Neuronal stem cell (in vitro differentiated cells): ENCODE measurements at regions not wholly inside any gene's neighbourhood (a gene's known extent, or its start where the extent isn't known, plus 50 kb on each side); places are given as distances from the start of the nearest gene placed in this dataset.
"Not testable (repeated sequence)": the region's sequence is repeated elsewhere in the genome, so short reads cannot be mapped to it uniquely, and the experiment has no call there.

Source experiments
- DNase-seq: peaks from one replicate; pipeline ENCODE4 v3.0.0-alpha.2; 2013; ENCODE audit warnings: low spot score
- H2AFZ ChIP-seq: one replicate; pipeline ENCODE4 v1.6.1; 2013; ENCODE audit warnings: mild to moderate bottlenecking, low read length, inconsistent platforms
- H2AK5ac ChIP-seq: 2 replicates; pipeline ENCODE4 v1.6.1; 2013; ENCODE audit warnings: low read depth, mild to moderate bottlenecking, inconsistent platforms, low read length, moderate library complexity, mixed read lengths
- H2BK120ac ChIP-seq: 2 replicates; pipeline ENCODE4 v1.6.1; 2013; ENCODE audit warnings: low read depth, mild to moderate bottlenecking, inconsistent platforms, low read length, moderate library complexity, mixed read lengths
- H2BK12ac ChIP-seq: one replicate; pipeline ENCODE4 v1.6.1; 2013; ENCODE audit warnings: low read length, inconsistent platforms
- H2BK15ac ChIP-seq: 2 replicates; pipeline ENCODE4 v1.6.1; 2013; ENCODE audit warnings: mild to moderate bottlenecking, low read length, inconsistent platforms, mixed read lengths
- H2BK5ac ChIP-seq: one replicate; pipeline ENCODE4 v1.6.1; 2013; ENCODE audit warnings: inconsistent platforms, mild to moderate bottlenecking, low read length, moderate library complexity
- H3K14ac ChIP-seq: one replicate; pipeline ENCODE4 v1.6.1; 2013; ENCODE audit warnings: low read length, inconsistent platforms
- H3K18ac ChIP-seq: 2 replicates; pipeline ENCODE4 v1.6.1; 2013; ENCODE audit warnings: low read length, inconsistent platforms
- H3K23ac ChIP-seq: 2 replicates; pipeline ENCODE4 v1.6.1; 2013; ENCODE audit warnings: low read depth, mild to moderate bottlenecking, mixed read lengths, low read length, inconsistent platforms; ENCODE audit not compliant: poor library complexity
- H3K27ac ChIP-seq: replicated peaks from 3 replicates; pipeline ENCODE4 v1.5.1; 2013; ENCODE audit warnings: low read length, inconsistent platforms
- H3K27me3 ChIP-seq, 3 experiments: 2 replicates each; pipeline ENCODE4 v1.6.1; 2013; ENCODE audit warnings: low read length in 3 of 3, mild to moderate bottlenecking in 2 of 3, inconsistent platforms in 1 of 3, low read depth in 1 of 3, mixed read lengths in 1 of 3, moderate library complexity in 1 of 3; ENCODE audit not compliant: control insufficient read depth in 3 of 3, insufficient read depth in 3 of 3
- H3K36me3 ChIP-seq, 2 donors: replicated peaks in 1 of 2; 2 replicates each; pipeline ENCODE4 v1.6.1; 2013; ENCODE audit warnings: low read length in 2 of 2; ENCODE audit not compliant: control insufficient read depth in 2 of 2, insufficient read depth in 2 of 2
- H3K4ac ChIP-seq: 2 replicates; pipeline ENCODE4 v1.6.1; 2013; ENCODE audit warnings: inconsistent platforms, mild to moderate bottlenecking, low read length, moderate library complexity
- H3K4me1 ChIP-seq, 2 donors: 1 replicate in 1 of 2; 2 replicates in 1 of 2; pipeline ENCODE4 v1.6.1; 2013; ENCODE audit warnings: low read length in 2 of 2, low read depth in 1 of 2; ENCODE audit not compliant: control insufficient read depth in 2 of 2, insufficient read depth in 1 of 2
- H3K4me2 ChIP-seq: one replicate; pipeline ENCODE4 v1.6.1; 2013; ENCODE audit warnings: mild to moderate bottlenecking, low read length, inconsistent platforms; ENCODE audit not compliant: insufficient read depth, poor library complexity, severe bottlenecking
- H3K4me3 ChIP-seq, 2 donors: 2 replicates each; pipeline ENCODE4 v1.5.1; 2013; ENCODE audit warnings: low read length in 2 of 2, mild to moderate bottlenecking in 2 of 2, inconsistent platforms in 1 of 2, moderate library complexity in 1 of 2
- H3K79me1 ChIP-seq: one replicate; pipeline ENCODE4 v1.6.1; 2013; ENCODE audit warnings: low read depth, mild to moderate bottlenecking, inconsistent platforms, low read length, moderate library complexity
- H3K9ac ChIP-seq: one replicate; pipeline ENCODE4 v1.6.1; 2013; ENCODE audit warnings: mild to moderate bottlenecking, low read depth, low read length, inconsistent platforms; ENCODE audit not compliant: poor library complexity
- H3K9me3 ChIP-seq, 2 donors: replicated peaks in 1 of 2; 2 replicates each; pipeline versions ENCODE3 to v1.6.1; 2013; ENCODE audit warnings: low read length in 2 of 2, mild to moderate bottlenecking in 2 of 2, inconsistent platforms in 1 of 2, low read depth in 1 of 2, mixed read lengths in 1 of 2, moderate library complexity in 1 of 2; ENCODE audit not compliant: control insufficient read depth in 2 of 2, insufficient read depth in 1 of 2
- H4K8ac ChIP-seq: one replicate; pipeline ENCODE4 v1.6.1; 2013; ENCODE audit warnings: low read depth, mild to moderate bottlenecking, inconsistent platforms, low read length, moderate library complexity
- H4K91ac ChIP-seq: one replicate; pipeline ENCODE4 v1.6.1; 2013; ENCODE audit warnings: low read length, low read depth, mild to moderate bottlenecking, inconsistent platforms; ENCODE audit not compliant: poor library complexity
- WGBS, 2 donors: extraction: QIAGEN DNeasy Blood & Tissue Kit; methylation state at CpG; one replicate each; pipeline ENCODE4 v1.1.7; 2013; ENCODE audit warnings: missing lambda C conversion rate in 2 of 2, mixed read lengths in 1 of 2; ENCODE audit not compliant: insufficient read length in 2 of 2, insufficient replicate concordance in 1 of 2; ENCODE audit errors: extremely low coverage in 2 of 2; 5-methylcytosine and 5-hydroxymethylcytosine counted together

DNA sequence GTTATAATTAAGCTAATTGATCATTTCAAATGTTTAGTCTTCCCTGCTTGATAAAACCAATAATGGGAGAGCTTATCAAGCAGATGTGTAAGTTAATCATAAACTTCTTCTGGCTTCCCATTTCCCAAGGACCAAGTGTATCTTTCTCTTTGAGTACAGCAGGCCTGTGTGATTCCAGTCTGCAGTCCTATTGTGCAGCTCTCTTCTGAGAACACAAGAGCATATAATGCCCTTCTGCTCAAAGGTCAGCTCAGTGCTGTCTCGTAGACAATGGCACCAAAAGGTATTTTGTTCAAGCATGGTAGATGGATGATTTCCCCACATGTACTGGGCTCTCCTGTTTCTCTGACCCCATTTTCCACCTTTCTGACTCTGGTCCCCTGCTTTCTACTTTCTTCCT is 101.8 kb upstream of the DYRK2 start:
- Histone ChIP-seq H3K18ac (no peak overlapping the region), H3K4me1 (peaks cover 0 to 3% of the 10 kb centered on the region in 2 donors), H3K4me3 (no peak overlapping the region), H2BK5ac (no peak overlapping the region), H3K27me3 (no peaks in the 10 kb centered on the region), H3K14ac (no peak overlapping the region), H4K8ac (no peak overlapping the region), H2AK5ac (no peak overlapping the region), H3K23ac (no peak overlapping the region), H3K4ac (no peak overlapping the region), H2AFZ (no peak overlapping the region), H3K9me3 (no peaks in the 10 kb centered on the region), H3K79me1 (no peaks in the 10 kb centered on the region), H4K91ac (no peak overlapping the region), H2BK15ac (no peak overlapping the region), H2BK120ac (no peak overlapping the region), H3K9ac (no peak overlapping the region), H3K4me2 (no peak overlapping the region), H3K36me3 (no peaks in the 10 kb centered on the region), H2BK12ac (no peak overlapping the region), H3K27ac (no peak overlapping the region)
- no peak for DNase-seq
- WGBS, 2 donors: no CpG with 5 or more reads among the region's 1 CpG

DNA sequence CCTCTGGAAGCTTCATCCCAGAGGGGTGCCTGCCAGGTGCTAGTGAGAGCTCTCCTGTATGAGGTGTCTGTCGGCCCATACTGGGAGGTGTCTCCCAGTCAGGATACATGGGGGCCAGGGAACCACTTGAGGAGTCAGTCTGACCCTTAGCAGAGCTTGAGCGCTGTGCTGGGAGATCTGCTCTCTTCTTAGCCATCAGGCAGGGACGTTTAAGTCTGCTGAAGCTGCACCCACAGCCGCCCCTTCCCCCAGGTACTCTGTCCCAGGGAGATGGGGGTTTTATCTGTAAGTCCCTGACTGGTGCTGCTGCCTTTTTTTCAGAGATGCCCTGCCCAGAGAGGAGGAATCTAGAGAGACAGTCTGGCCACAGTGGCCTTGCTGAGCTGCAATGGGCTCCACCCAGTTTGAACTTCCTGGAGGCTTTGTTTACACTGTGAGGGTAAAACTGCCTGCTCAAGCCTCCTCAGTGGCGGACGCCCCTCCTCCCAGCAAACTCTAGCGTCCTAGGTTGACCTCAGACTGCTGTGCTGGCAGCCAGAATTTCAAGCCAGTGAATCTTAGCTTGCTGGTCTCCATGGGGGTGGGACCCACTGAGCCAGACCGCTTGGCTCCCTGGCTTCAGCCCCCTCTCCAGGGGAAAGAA is 93.3 kb upstream of the DYRK2 start:
- H2BK120ac ChIP-seq, H3K4me3 ChIP-seq, H2AK5ac ChIP-seq, H3K14ac ChIP-seq, H2BK12ac ChIP-seq, H4K8ac ChIP-seq, H3K18ac ChIP-seq, H3K27me3 ChIP-seq, H2BK15ac ChIP-seq, DNase-seq, H3K9me3 ChIP-seq, H3K4me1 ChIP-seq, H4K91ac ChIP-seq, H3K79me1 ChIP-seq, H3K36me3 ChIP-seq, H3K4ac ChIP-seq, H3K27ac ChIP-seq, H3K23ac ChIP-seq, H3K9ac ChIP-seq, H3K4me2 ChIP-seq, H2BK5ac ChIP-seq: not testable (repeated sequence)
- no CpG with 5 or more reads among the region's 8 CpGs for WGBS, 2 donors
- H2AFZ ChIP-seq: peak overlapping the region; percentile 74

DNA sequence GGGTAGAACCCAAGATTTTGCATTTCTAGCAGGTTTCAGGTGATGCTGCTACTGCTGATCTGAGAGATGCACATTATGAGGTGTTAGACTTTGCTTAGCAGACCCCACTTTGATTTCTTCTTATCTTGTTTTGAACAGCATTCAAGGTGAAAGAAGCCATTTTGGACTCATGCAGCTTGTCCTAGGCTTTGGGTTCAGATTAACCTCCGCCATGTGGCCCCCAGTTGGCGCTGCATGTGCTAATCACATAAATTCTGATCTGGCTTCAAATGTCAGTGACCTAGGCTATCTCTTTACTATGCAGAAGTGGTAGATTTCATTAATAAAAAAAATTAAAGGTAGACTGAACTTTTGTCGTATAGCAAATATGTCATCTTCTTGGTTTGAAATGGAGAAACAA is 89.8 kb upstream of the DYRK2 start:
- Histone ChIP-seq H3K18ac (no peak overlapping the region), H2AFZ (no peak overlapping the region), H2BK15ac (no peak overlapping the region), H3K36me3 (no peaks in the 10 kb centered on the region), H3K4ac (no peak overlapping the region), H3K4me1 (no peaks in the 10 kb centered on the region), H2BK5ac (no peak overlapping the region), H3K27ac (no peak overlapping the region), H3K4me3 (no peak overlapping the region), H2BK12ac (no peak overlapping the region), H3K79me1 (no peaks in the 10 kb centered on the region), H3K9ac (no peak overlapping the region), H2BK120ac (no peak overlapping the region), H4K91ac (no peak overlapping the region), H3K27me3 (no peaks in the 10 kb centered on the region), H3K23ac (no peak overlapping the region), H3K9me3 (peaks cover 0 to 5% of the 10 kb centered on the region in 2 donors), H3K14ac (no peak overlapping the region), H4K8ac (no peak overlapping the region), H3K4me2 (no peak overlapping the region), H2AK5ac (no peak overlapping the region)
- no CpG with 5 or more reads among the region's 3 CpGs for WGBS, 2 donors
- DNase-seq: no peak

DNA sequence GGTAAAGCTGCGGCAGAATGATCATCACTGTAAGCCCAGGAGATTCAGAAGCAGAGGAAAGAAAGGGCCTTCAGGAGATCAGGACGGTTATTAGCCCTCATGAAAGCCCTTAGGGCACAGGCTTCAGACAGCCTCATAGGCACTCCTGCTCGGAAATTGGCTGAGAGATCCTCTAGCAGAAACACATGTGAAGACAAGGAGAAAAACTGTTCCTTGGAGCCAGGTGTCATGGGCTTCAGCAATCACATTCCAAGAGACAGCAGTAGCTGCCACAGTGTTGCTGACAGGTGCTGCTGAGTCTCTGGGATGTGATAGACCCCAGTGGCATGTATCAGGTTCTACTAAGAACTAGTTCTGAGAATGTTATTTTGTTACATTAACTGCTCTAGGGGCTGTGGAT is 88.8 kb upstream of the DYRK2 start:
- Histone ChIP-seq H3K4me1 (no peaks in the 10 kb centered on the region), H3K27ac (no peak overlapping the region)
- no CpG with 5 or more reads among the region's 3 CpGs for WGBS, 2 donors

More for the DNA sequence above, 88.8 kb upstream of the DYRK2 start:
- Histone ChIP-seq H2BK120ac (no peak overlapping the region), H3K4ac (no peak overlapping the region), H2BK5ac (no peak overlapping the region), H2BK15ac (no peak overlapping the region), H3K14ac (no peak overlapping the region), H3K36me3 (no peaks in the 10 kb centered on the region), H3K27me3 (no peaks in the 10 kb centered on the region), H2BK12ac (no peak overlapping the region), H3K9ac (no peak overlapping the region), H3K9me3 (peaks cover 0 to 5% of the 10 kb centered on the region in 2 donors), H3K23ac (no peak overlapping the region), H3K18ac (no peak overlapping the region), H3K4me3 (no peak overlapping the region), H2AFZ (no peak overlapping the region), H4K8ac (no peak overlapping the region), H4K91ac (no peak overlapping the region), H3K79me1 (no peaks in the 10 kb centered on the region), H3K4me2 (no peak overlapping the region), H2AK5ac (no peak overlapping the region)
- DNase-seq: no peak
